Esophagus muscularis mucosa (tissue), 3 donors: ENCODE measurements at regions not wholly inside any gene's neighbourhood (a gene's known extent, or its start where the extent isn't known, plus 50 kb on each side); places are given as distances from the start of the nearest gene placed in this dataset.

Experiments
- CTCF ChIP-seq, 3 experiments: fragments of 200-600 bp in 2 of 3; fragments of 450-650 bp in 1 of 3; sonication (generic) in 2 of 3; IDR thresholded peaks; one replicate each; pipeline ENCODE4 v1.5.1; 2017 to 2019; ENCODE audit warnings: antibody characterized with exemption in 3 of 3, mild to moderate bottlenecking in 2 of 3, moderate library complexity in 1 of 3
- POLR2A ChIP-seq: fragments of 450-650 bp; IDR thresholded peaks from one replicate; pipeline ENCODE4 v1.6.1; 2017; ENCODE audit warnings: antibody characterized with exemption, moderate library complexity, mild to moderate bottlenecking, low read depth
- POLR2AphosphoS5 ChIP-seq, 2 donors: sonication (generic); formaldehyde crosslinking; IDR thresholded peaks; one replicate each; pipeline ENCODE4 v1.6.1; 2017; ENCODE audit warnings: antibody characterized with exemption in 2 of 2

- TF ChIP-seq CTCF (IDR thresholded peaks at IDR 0.05) (no peak), POLR2AphosphoS5 (IDR thresholded peaks at IDR 0.05) (no peak), POLR2A (no peak)
Measured at GRCh38 chr7:35576031-35576573, 118.8 kb downstream of the HERPUD2 start.
